Gastrocnemius medialis (tissue), 4 donors: ENCODE measurements at regions not wholly inside any gene's neighbourhood (a gene's known extent, or its start where the extent isn't known, plus 50 kb on each side); places are given as distances from the start of the nearest gene placed in this dataset.

Source experiments
- POLR2A ChIP-seq, 2 donors: fragments of 450-650 bp; IDR thresholded peaks; one replicate each; pipeline ENCODE4 v1.6.1; 2017; ENCODE audit warnings: antibody characterized with exemption in 2 of 2, mild to moderate bottlenecking in 2 of 2, moderate library complexity in 2 of 2
- TF ChIP-seq, protein P1 (sequence below), 5 experiments: fragments of 450-650 bp in 3 of 5; fragments of 200-600 bp in 2 of 5; sonication (generic) in 2 of 5; IDR thresholded peaks in 4 of 5; conservative IDR thresholded peaks in 1 of 5; 1 replicate in 4 of 5; 2 replicates in 1 of 5; pipeline ENCODE4 v1.5.1; 2016 to 2019; ENCODE audit warnings: antibody characterized with exemption in 5 of 5, mild to moderate bottlenecking in 3 of 5, moderate library complexity in 3 of 5

DNA sequence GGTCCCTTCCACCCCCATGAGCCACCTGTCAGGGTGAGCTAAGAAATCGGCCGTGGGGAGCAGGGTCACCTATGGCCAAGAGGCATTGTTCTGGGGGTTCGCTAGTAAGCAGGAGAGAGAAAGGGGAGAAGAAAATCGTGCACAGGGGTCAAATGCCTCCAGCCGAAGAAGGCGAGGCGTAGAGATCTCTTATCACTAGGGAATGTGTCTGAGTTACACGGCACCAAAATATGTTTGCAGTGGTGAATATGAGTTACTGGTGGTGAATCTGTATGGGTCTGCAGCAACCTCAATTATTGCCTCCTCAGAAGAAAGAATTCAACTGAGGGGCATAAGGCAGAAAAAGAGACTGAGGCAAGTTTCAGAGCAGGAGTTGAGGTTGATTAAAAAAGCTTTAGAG, 54.2 kb upstream of the RABGAP1L start:
- TF ChIP-seq, protein P1, sequence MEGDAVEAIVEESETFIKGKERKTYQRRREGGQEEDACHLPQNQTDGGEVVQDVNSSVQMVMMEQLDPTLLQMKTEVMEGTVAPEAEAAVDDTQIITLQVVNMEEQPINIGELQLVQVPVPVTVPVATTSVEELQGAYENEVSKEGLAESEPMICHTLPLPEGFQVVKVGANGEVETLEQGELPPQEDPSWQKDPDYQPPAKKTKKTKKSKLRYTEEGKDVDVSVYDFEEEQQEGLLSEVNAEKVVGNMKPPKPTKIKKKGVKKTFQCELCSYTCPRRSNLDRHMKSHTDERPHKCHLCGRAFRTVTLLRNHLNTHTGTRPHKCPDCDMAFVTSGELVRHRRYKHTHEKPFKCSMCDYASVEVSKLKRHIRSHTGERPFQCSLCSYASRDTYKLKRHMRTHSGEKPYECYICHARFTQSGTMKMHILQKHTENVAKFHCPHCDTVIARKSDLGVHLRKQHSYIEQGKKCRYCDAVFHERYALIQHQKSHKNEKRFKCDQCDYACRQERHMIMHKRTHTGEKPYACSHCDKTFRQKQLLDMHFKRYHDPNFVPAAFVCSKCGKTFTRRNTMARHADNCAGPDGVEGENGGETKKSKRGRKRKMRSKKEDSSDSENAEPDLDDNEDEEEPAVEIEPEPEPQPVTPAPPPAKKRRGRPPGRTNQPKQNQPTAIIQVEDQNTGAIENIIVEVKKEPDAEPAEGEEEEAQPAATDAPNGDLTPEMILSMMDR (IDR thresholded peaks at IDR 0.05 in 4 of 5, conservative IDR thresholded peaks at IDR 0.05 in 1 of 5), result no peak
- TF ChIP-seq POLR2A (IDR thresholded peaks at IDR 0.05), result no peak
